ENCODE measurements at regions not wholly inside any gene's neighbourhood (a gene's known extent, or its start where the extent isn't known, plus 50 kb on each side); places are given as distances from the start of the nearest gene placed in this dataset.
"Not testable (repeated sequence)": the region's sequence is repeated elsewhere in the genome, so short reads cannot be mapped to it uniquely, and the experiment has no call there.

DNA sequence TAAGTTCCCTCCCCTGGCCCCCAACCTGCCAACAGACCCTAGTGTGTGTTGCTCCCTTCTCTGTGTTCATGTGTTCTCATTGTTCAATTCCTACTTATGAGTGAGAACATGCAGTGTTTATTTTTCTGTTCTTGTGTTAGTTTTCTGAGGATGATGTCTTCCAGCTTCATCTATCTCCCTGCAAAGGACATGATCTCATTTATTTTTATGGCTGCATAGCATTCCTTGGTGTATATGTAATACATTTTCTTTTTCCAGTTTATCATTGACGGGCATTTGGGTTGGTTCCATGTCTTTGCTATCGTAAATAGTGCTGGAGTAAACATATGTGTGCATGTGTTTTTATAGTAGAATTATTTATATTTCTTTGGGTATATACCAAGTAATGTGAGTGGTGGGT is 602.2 kb downstream of the DSC3 start:
- DNase-seq, result peak; percentile 9

DNA sequence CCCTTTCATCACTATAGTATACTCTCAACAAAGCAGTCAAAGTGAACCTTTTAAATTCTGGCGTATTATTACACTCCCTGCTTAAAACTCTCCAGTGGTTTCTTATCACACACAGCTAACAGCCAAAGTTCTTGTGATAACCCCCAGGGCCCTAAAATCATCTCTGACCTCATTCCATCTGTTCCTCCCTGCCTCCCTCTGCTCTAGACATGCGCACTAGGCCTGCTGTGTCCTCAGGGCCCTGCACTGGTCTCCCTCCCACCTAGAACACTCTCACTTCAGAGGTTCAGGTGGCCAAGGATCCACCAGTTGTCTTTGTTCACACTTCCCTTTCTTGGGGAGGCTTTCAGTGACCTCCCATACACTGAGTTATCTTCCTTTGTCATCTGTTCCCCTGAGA is 603.4 kb downstream of the DSC3 start:
- no peak for DNase-seq

DNA sequence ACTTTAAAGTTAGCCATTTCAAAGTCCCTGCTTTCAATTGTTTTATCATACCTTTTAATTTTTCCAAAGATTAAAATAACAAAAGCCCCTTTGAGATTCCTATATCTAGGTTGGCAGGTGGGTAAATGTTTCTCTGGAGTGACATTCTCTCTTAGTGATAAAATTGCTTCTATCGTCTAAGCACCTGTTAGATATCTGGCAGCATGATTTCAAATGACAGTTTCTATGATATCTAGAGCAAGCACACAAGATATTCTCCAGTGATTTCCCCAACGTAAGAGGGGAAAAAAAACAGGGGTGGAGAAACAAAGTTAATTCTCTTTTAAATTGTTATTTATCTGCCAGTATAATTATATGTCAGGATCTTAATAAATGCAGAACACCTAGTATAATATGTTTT is 610.2 kb downstream of the DSC3 start:
- DNase-seq, result no peak

DNA sequence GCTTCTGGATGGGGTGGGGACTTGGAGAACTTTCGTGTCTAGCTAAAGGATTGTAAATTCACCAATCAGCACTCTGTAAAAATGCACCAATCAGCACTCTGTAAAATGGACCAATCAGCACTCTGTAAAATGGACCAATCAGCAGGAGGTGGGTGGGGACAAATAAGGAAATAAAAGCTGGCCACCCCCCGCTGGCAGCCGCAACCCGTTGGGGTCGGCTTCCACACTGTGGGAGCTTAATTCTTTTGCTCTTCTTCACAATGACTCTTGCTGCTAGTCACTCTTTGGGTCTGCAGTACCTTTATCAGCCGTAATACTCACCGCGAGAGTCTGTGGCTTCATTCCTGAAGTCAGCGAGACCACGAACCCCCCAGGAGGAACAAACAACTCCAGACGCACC is 623.1 kb downstream of the DSC3 start:
- DNase-seq, result not testable (repeated sequence)

DNA sequence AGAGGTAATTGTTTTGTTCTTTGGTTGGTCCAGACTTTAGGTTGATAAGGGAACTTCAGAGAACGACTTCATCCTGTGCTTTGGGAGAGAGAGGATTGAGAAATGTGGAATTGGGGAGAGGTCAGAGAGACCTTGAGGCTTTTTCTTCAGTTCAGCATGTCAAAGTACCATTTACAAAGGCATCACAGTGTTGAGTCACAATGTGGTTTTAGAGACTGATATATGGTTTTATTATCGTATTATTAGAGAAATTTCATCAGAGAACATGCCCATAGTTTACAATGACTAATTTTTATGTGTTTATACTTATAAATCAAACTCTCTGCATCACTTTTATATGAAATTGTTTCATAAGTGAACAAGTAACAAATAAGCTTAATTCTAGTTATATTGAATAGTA is 626.6 kb downstream of the DSC3 start:
- no peak for DNase-seq

DNA sequence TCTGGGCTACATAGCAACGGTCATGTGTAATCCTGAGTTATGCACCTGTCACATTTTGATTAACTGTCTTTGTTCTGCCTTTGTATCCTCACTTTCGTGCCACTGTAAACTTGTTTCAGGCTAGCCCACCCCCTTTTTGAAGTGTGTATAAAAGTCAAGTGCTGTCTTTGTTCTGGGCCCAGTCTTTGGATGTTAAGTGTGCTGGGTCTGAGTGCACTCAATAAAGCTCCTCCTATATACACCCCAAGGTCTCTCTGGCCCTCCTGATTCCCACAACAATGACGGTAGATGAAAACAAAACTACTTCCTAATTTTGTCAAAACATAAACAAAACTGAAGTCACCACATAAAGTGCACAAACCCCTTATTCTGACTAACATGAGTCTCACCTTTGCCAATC is 633.4 kb downstream of the DSC3 start:
- no peak for DNase-seq

DNA sequence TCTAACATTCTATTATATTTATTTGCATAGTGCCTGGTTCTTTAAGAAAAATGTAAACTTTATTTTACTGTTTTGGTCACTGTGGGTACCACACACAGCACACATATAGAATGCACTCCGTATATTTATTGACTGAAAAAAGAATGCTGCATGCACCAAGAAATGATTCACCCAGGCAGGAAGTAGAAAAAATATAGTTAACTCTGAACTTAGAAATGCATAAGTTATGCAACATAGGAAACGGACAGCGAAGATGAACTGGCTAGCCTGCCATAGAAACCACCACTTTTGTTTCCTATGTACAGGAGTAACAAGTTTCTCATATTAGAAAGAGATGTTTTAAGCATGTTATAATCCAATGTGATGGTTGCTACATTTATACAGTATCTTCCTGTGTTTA is 635.8 kb downstream of the DSC3 start:
- no peak for DNase-seq

DNA sequence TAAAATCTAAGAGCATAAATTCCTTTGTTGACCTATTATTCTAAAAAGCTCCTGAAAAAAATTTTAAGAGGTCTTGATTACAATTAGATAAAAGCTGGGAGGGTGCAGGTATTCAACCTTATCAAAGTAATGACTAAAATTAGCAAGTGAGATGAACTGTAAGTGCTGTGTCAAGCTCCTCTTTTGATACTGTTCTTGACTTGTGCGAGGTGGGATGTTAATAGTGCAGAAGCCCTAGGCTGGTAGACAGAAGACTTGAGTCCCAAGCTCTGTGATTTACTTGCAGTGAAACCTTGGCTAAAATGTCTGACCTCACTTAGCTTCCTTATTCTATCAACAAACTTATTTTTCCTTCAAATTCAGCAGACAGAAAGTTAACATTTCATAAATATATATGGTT is 637.5 kb downstream of the DSC3 start:
- DNase-seq, result no peak

DNA sequence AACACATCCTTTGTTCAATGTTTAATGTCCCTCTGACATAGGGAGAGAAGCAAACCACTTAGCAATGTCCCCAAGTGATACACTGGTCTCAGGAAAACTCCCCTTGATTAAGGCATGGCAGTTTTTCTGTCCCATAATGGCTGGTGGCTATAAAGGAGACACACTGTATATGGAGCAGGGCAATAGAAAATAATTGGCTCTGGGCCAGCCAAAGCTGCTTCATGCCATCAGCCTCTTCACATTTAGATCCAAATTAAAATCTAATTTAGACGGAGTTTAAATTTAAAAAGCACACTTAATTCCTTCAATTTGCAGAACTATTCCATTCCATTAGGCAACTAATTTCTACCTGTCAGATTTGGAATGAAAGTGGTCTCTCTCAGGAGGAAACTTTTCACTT is 638.1 kb downstream of the DSC3 start:
- DNase-seq, result no peak

DNA sequence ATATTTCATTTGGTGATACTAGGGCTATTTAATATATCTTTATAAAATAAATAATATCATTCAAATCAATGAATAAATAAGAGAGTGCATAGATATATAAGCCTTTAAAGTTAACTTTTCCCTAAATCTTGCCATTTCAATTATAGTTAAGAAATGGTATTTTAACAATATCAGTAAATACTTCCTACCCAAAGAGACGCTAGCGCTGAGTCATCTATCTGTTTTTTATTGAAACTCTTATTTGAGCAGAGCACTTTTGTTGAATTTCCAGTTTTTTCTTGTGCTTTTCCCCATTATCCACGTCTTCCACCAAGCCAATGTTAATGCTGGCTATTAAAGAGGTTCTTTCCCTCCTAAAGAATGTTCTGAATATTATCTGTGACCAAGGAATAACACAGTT is 639.3 kb downstream of the DSC3 start:
- DNase-seq, result no peak

DNA sequence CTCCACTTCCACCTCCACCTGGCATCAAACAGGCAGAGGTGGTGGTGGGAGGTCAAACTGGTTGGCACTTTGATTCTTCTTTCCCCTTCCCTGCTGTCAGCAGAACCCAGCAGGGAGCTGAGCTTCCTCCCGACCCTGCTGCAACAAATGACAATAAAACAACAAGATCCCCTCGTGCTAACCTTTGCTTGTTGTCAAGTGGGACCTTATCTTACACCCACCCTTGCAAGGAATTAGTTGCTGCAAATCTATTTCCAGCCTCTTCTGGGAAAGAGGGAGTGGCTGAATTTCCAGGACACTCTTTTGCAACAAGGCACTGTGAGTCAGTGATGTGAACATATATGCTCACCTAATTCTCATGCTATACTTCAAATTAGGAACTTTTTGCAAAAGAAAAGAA is 655.1 kb downstream of the DSC3 start:
- no peak for DNase-seq

DNA sequence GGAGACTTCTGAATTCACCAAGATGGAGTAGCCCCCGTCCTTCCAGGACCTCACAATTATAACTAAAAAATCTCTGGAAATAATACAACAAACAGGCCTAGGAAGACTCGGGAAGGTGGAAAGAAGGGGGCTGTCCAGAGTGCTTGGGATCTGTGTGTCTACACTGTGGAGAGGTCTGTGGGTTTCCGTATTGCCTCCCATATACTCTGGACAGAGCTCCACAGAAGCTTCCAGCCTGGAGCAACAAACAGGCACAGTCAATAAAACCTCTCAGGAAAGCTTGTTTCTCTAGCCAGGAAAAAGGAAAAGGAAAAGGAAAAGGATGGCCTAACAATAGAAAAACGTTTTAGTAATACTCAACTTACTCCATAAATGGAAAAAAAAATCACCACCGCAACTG is 655.9 kb downstream of the DSC3 start:
- no peak for DNase-seq

DNA sequence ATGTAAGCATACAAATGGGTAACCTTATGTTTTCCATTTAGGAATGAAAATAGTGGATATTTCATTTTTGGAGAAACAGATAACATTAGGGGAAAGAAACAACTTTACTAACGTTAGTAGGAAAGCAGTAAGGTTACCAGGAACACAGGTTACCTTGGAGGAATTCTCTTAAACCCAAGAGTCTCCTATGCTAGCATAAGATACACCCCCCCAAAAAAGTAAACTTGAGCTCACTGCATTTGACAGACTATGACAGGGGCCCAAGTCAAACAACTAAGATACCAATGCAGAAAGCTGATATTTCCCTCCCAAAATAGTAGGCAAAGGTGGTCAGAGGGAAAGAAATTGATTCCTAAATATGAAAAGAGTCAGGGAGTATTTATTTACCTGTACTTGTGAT is 656.9 kb downstream of the DSC3 start:
- DNase-seq, result no peak

DNA sequence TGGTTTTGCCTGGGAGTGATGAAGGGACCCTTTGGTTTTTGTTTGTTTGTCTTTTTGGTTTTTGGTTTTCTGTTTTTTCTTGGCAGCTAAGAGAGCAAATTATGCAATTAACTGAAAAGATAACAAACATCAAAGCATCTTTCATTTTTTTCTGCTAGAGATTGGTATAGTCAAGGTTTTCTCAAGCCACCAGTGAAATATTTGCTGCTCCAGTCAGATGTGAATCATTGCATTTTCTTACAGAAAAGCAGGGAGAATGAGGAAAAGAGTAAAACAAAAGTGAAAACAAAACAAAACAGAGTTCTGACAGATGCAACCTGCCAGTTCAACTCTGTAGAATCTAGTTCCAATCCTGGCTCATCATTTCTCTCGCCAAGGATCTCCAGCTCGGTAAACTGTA is 660.7 kb downstream of the DSC3 start:
- no peak for DNase-seq

DNA sequence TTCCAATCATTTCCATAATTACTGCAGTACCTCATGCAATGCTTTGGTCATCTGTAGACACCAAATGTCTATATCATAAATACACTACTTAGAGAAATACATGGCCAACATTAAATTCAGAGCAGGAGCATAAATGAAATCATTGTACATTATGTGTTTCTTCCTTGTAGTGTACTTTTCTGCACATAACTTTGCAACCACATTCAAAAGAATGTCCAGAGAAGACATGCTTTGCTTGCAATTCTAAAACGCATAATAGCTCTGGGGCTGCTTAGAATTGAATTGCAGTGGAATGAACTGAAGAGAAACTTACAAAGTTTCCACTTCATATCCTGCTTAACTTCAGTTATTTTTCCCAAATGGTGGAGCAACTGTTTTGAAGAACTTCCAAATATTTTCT is 664.4 kb downstream of the DSC3 start:
- DNase-seq, result no peak

DNA sequence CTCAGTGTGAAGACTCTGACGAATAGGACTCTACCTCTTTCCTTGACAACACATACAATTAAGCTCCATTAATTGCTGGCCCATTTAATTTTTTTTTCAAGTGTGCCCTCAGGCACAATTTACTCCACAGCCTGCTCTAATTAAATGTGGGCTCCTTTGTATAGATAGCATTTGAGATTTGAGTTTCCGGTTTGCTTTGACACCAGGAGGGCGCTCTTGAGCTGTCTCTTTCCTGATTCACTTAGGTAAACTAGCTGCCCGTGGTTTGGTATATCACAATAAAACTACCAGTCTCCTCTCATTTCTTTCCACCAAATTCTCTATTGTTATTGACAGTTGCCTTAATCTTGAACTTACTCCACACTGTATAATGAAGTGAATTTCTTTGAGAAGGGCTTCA is 666.0 kb downstream of the DSC3 start:
- no peak for DNase-seq

DNA sequence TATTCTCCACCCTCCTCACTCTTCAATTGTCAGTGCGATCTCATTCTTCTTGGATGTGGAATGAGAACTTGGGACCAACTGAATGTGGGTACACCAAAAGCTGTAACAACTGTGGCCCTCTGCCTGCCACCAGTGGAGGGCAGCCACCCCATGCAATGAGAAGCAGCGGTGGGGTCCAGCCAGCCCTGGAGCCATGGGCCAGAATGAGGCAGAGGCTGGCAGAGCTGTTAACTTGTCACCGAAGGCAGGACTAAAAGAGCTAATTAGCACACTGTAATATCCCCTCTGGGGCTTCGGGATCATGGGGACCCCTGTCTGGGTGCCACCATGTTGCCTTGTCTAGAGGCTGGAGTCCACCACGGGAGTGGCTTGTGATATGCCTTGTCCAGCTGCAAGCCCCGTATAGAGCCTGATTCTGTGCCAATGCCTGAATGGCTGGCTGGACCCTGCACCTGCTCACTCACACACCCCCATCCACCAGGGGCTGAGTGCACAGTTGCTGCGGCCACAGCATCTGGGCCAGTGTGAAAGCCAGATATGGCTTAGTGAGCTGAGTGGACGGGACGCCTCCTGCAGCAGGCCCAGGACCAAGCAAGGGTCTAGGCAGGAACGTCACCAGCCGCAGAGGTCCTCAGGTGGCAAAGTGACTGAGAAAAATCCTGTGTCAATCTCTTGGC is 680.5 kb downstream of the DSC3 start:
- no peak for DNase-seq

DNA sequence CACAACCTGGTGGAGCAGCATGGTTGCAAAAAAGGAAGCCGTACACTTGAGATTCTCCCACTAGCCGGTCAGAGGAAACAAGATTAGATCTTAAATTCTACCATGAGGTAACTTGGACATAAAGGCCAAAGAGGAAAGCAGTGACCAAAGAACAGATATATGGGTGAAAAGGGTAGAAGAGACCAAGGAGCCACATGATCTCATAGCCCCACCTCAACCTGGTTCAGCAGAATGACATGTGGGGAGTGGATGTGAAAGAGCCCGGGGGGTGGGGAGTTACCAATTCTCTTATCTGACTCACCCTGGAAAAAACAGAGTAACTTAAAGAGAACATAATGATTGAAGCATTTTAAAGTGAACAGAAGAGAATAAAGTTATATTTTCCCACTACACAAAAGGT is 683.0 kb downstream of the DSC3 start:
- no peak for DNase-seq

DNA sequence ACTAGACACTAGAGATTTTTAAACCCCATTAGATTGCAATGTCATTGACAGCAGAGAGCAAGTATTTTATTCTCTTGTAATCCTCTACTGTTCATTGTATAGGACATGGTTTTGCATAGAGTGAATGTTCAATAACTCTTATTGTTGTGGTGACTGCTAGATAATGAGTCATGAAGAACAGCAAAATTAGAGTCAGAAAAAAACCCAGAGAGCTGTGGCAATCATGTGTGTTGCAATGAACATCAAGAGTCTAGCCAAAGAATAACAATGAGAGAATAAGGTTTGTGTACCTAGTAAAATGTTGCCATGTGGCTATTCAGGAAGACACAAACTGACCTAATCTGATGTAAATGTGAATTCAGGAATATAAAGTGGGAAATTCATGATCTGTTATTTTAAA is 684.0 kb downstream of the DSC3 start:
- peak; percentile 1 for DNase-seq

DNA sequence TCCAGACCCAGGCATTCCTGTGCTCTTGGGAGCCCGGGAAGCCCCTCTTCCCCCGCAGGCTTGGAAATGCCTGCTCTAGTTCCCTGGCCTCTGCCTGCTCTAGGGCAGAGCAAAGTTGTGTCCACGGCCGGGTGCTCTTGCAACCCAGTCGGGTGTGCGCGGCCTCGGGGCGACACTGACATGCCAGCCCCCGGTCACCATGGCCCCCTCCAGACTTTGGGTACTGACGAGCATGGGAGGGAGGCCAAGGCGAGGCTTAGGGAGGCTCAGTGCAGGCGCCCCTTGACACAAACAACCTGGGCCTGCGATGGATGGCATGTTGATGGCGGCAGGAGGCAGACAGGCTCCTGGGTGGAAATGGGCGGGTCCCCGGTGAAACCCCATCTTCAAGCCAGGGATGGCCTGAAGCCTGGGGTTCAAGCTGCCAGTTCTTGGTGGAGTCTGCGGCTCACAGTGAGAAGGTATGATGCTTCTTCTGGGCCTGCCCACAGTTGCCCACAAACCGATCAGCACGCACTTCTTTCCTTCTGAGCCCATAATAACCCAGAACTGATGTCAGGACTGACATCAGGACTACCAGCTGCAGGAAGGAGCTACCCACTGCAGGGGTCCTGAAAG is 689.9 kb downstream of the DSC3 start:
- no peak for DNase-seq

DNA sequence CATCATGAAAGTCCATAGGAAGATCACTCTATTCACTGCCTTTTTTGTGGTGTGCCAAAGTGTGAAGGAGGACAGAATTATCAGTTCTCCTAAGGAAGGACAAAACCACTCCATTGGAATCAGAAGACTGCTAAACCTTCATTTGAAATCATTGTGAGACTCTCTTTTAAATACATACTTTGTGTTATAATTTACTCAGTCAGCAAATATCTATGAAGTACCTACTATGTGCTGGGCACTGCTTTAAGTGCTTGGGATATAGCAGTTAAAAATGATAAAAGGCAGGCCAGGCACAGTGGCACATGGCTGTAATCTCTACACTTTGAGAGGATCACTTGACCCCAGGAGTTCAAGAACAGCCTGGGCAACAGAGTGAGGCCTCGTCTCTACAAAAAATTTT is 692.3 kb downstream of the DSC3 start:
- no peak for DNase-seq

DNA sequence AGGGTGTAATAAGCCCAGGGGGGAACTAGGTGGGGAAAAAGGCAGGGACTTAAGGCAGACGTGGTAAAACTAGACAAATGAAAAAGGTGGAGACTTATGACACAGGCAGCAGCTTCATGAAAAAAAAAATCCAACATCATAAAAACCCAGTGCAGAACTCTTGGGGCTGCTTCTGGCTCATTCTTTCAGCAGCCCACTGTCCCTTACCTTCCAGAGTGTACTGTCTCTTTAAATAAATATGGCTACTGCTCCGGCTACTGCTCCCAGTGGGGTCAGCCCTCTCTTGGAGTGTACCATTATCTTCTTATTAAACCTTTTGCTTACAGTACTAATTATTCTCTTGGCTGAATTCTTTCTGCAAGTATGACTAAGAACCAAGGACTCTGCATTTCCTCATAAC is 699.5 kb downstream of the DSC3 start:
- no peak for DNase-seq

DNA sequence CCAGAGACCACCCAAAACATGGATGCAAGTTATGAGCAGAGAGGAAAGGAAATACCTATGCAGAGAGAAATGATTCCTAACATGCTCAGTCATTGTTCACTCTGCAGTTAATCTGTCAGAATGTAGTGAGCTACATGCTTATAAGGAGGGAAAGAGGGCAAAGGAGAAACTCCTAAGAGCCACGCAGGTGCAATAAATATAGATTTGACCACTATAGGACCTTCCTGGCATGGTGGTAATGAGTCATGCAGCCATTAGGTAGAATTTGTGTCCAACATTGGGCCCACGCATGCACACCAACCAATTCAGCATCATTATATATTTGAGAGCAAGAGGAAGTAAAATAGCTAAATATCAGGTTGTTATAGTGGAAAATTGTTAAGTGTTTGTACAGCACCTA is 699.9 kb downstream of the DSC3 start:
- DNase-seq, result no peak

DNA sequence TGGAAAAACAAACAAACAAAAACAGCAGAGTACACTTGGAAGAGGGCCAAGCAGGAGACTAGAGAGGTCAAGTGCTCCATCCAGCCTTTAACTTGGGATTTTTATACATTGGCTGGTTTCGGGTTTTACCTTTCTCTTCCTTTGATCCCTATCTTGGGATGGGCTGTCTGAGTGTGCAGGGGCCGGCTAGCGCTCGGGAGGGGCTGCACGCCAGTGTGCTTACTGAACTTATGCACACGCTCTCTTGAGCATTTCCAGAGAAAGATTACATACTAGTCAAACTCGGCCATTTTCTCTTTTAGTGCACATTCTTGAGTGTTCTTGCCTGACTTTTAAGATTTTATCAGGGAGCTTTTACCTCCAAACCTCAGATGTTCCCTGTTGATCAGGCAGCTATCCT is 707.8 kb downstream of the DSC3 start:
- no peak for DNase-seq

DNA sequence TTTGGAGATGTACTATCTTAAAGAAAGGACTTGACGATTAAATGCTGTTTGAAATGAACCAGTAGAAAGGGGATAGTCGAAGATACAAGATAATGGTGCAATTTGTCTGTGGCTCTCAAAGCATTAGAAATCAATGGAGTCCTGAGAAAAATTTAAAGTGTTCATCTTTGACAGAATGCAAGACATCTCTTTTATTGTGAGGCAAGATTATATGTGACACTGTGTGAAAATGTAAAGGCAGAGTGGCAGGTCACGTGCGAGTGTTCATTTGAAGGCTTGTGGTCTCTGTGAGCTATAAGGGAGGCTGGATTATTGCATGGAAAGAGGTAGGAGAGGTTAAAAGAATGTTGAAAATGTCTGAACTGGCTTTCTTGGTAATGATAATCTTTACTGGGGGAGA is 709.2 kb downstream of the DSC3 start:
- no peak for DNase-seq

Measured in fibroblast of skin of back (primary cell).